ENCODE measurements at regions not wholly inside any gene's neighbourhood (a gene's known extent, or its start where the extent isn't known, plus 50 kb on each side); places are given as distances from the start of the nearest gene placed in this dataset.

GRCh38 chr18:8959551-8960135, 142.9 kb upstream of the NDUFV2 start (continued):
- TF ChIP-seq ZBTB40 (IDR thresholded peaks at IDR 0.05) (no peak), ZBTB40 (CRISPR knock-in tag; IDR thresholded peaks at IDR 0.05) (no peak), YEATS4 (CRISPR knock-in tag; IDR thresholded peaks at IDR 0.05; ENCODE audit: borderline replicate concordance) (no peak), FOXM1 (CRISPR knock-in tag; IDR thresholded peaks at IDR 0.05) (no peak), U2AF2 (IDR thresholded peaks at IDR 0.05; ENCODE audit: low read depth, low read length) (no peak), HOXA3 (CRISPR knock-in tag; IDR thresholded peaks at IDR 0.05) (no peak), ZNF30 (CRISPR knock-in tag; IDR thresholded peaks at IDR 0.05) (no peak), SRSF9 (IDR thresholded peaks at IDR 0.05; ENCODE audit: borderline replicate concordance, insufficient read depth, low read depth, low read length, poor library complexity, severe bottlenecking) (no peak), GABPB1 (CRISPR knock-in tag; IDR thresholded peaks at IDR 0.05) (no peak), ZNF737 (CRISPR knock-in tag; IDR thresholded peaks at IDR 0.05; ENCODE audit: borderline replicate concordance) (no peak), SOX13 (IDR thresholded peaks at IDR 0.05) (no peak), SOX13 (CRISPR knock-in tag; conservative IDR thresholded peaks at IDR 0.05 in 1 of 2, IDR thresholded peaks at IDR 0.05 in 1 of 2) (peak in 1 of 2 experiments; percentile 53; a peak in 2 of 4 replicates), GTF3A (CRISPR knock-in tag; conservative IDR thresholded peaks at IDR 0.05) (no peak), ZFP36L2 (CRISPR knock-in tag; IDR thresholded peaks at IDR 0.05) (no peak), KDM5B (CRISPR knock-in tag; IDR thresholded peaks at IDR 0.05; ENCODE audit: borderline replicate concordance) (no peak), GPN1 (CRISPR knock-in tag; IDR thresholded peaks at IDR 0.05; ENCODE audit: borderline replicate concordance) (no peak), NFIB (CRISPR knock-in tag; IDR thresholded peaks at IDR 0.05; ENCODE audit: borderline replicate concordance) (no peak), RBM22 (optimal IDR thresholded peaks at IDR 0.05; ENCODE audit: low read length) (no peak), ZNF569 (CRISPR knock-in tag; IDR thresholded peaks at IDR 0.05; ENCODE audit: borderline replicate concordance) (no peak), ZNF205 (CRISPR knock-in tag; IDR thresholded peaks at IDR 0.05) (no peak), ZNF780A (CRISPR knock-in tag; IDR thresholded peaks at IDR 0.05) (no peak), ZFP37 (CRISPR knock-in tag; IDR thresholded peaks at IDR 0.05; ENCODE audit: borderline replicate concordance) (no peak), TMF1 (CRISPR knock-in tag; IDR thresholded peaks at IDR 0.05; ENCODE audit: low read depth) (no peak), ZBTB1 (CRISPR knock-in tag; IDR thresholded peaks at IDR 0.05; ENCODE audit: borderline replicate concordance) (no peak), HOXD1 (CRISPR knock-in tag; IDR thresholded peaks at IDR 0.05) (no peak)
